GM12865 (cell line): ENCODE measurements at regions not wholly inside any gene's neighbourhood (a gene's known extent, or its start where the extent isn't known, plus 50 kb on each side); places are given as distances from the start of the nearest gene placed in this dataset.
A peak's percentile ranks its signal among the peaks of the same experiment; 100 is the strongest.

Experiments used
- DNase-seq: peaks from one replicate; pipeline ENCODE4 v3.0.0; 2010; ENCODE audit warnings: low read depth
- H3K4me3 ChIP-seq: 2 replicates; pipeline ENCODE4 v1.5.1; 2011; ENCODE audit warnings: mild to moderate bottlenecking, low read depth, low read length, control low read depth
- CTCF ChIP-seq: IDR thresholded peaks from 2 replicates; pipeline ENCODE4 v1.5.1; 2011; ENCODE audit warnings: low read length, control low read depth, low read depth, inconsistent platforms; ENCODE audit not compliant: insufficient read depth; ENCODE audit errors: missing control alignments

GRCh38 chr20:19908576-19908975 lies 108.6 kb upstream of the NAA20 start:
- TF ChIP-seq CTCF, result no peak
- H3K4me3 ChIP-seq, result no peak overlapping the region

GRCh38 chr20:19909725-19910124 lies 107.4 kb upstream of the NAA20 start:
- DNase-seq, result no peak
- no peak overlapping the region for H3K4me3 ChIP-seq
- no peak for TF ChIP-seq CTCF

More at GRCh38 chr20:19908576-19908975, 108.6 kb upstream of the NAA20 start:
- DNase-seq, result no peak

GRCh38 chr20:19911810-19912382 lies 105.3 kb upstream of the NAA20 start:
- DNase-seq, result peak; percentile 30
- no peak overlapping the region for H3K4me3 ChIP-seq
- no peak for TF ChIP-seq CTCF

- DNase-seq, result no peak
- H3K4me3 ChIP-seq, result no peak overlapping the region
- no peak for TF ChIP-seq CTCF
These were observed 103.8 kb upstream of the NAA20 start for GRCh38 chr20:19913349-19913748.

GRCh38 chr20:19913927-19914614 lies 103.1 kb upstream of the NAA20 start:
- no peak for TF ChIP-seq CTCF
- H3K4me3 ChIP-seq, result no peak overlapping the region
- peak; percentile 66 for DNase-seq

- H3K4me3 ChIP-seq, result no peak overlapping the region
- no peak for TF ChIP-seq CTCF
- DNase-seq, result peak; percentile 39
These were observed 101.9 kb upstream of the NAA20 start for GRCh38 chr20:19915111-19915798.
